GM12878 (cell line): ENCODE measurements at regions not wholly inside any gene's neighbourhood (a gene's known extent, or its start where the extent isn't known, plus 50 kb on each side); places are given as distances from the start of the nearest gene placed in this dataset.

Source experiments
- ATF2 ChIP-seq: IDR thresholded peaks from 2 replicates; pipeline ENCODE4 v1.6.1; 2012; ENCODE audit warnings: low read length, inconsistent platforms
- ATF7 ChIP-seq: fragments of 450-650 bp; IDR thresholded peaks from 2 replicates; pipeline ENCODE4 v1.6.1; 2016; ENCODE audit warnings: low read depth, mild to moderate bottlenecking
- BMI1 ChIP-seq: fragments of 450-650 bp; IDR thresholded peaks from 2 replicates; pipeline ENCODE4 v1.6.1; 2016; ENCODE audit warnings: mild to moderate bottlenecking, moderate library complexity, borderline replicate concordance
- DPF2 ChIP-seq: fragments of 450-650 bp; IDR thresholded peaks from 2 replicates; pipeline ENCODE4 v1.6.1; 2017; ENCODE audit warnings: mild to moderate bottlenecking
- EED ChIP-seq: sonication (generic); IDR thresholded peaks from 2 replicates; pipeline ENCODE4 v1.6.1; 2016; ENCODE audit warnings: antibody characterized with exemption, low read depth
- EP300 ChIP-seq, 2 experiments: fragments of 150-350 bp in 1 of 2; IDR thresholded peaks; 2 replicates each; pipeline ENCODE4 v1.6.1; 2011 to 2012; ENCODE audit warnings: low read depth in 2 of 2, low read length in 2 of 2, borderline replicate concordance in 1 of 2, improper control_type of control experiment in 1 of 2, inconsistent platforms in 1 of 2; ENCODE audit not compliant: control insufficient read depth in 1 of 2
- HDGF ChIP-seq: fragments of 450-650 bp; IDR thresholded peaks from 2 replicates; pipeline ENCODE4 v1.6.1; 2016; ENCODE audit warnings: antibody characterized with exemption
- IKZF2 ChIP-seq, 2 experiments: fragments of 450-650 bp; IDR thresholded peaks; 2 replicates each; pipeline ENCODE4 v1.6.1; 2017; ENCODE audit warnings: mild to moderate bottlenecking in 2 of 2, moderate library complexity in 2 of 2
- MTA2 ChIP-seq: fragments of 450-650 bp; IDR thresholded peaks from 2 replicates; pipeline ENCODE4 v1.6.1; 2016; ENCODE audit warnings: low read depth, mild to moderate bottlenecking, moderate library complexity
- NFYB ChIP-seq: IDR thresholded peaks from 2 replicates; pipeline ENCODE4 v1.6.1; 2011; ENCODE audit warnings: low read depth, mild to moderate bottlenecking, low read length, improper control_type of control experiment, moderate library complexity; ENCODE audit not compliant: insufficient read depth
- NKRF ChIP-seq: fragments of 450-650 bp; conservative IDR thresholded peaks from 2 replicates; pipeline ENCODE4 v1.6.1; 2017; ENCODE audit warnings: mild to moderate bottlenecking, moderate library complexity
- NR2F1 ChIP-seq: fragments of 450-650 bp; conservative IDR thresholded peaks from 2 replicates; pipeline ENCODE4 v1.6.1; 2017; ENCODE audit warnings: mild to moderate bottlenecking
- RELB ChIP-seq: fragments of 450-650 bp; IDR thresholded peaks from 2 replicates; pipeline ENCODE4 v1.6.1; 2017; ENCODE audit warnings: low read depth, mild to moderate bottlenecking, moderate library complexity
- TAF1 ChIP-seq: IDR thresholded peaks from 2 replicates; pipeline ENCODE4 v1.6.1; 2011; ENCODE audit warnings: mild to moderate bottlenecking, low read depth, low read length, borderline replicate concordance
- TARDBP ChIP-seq: IDR thresholded peaks from 2 replicates; pipeline ENCODE4 v1.6.1; 2016; ENCODE audit warnings: borderline replicate concordance
- ZBED1 ChIP-seq: IDR thresholded peaks from 2 replicates; pipeline ENCODE4 v1.6.1; 2016; ENCODE audit warnings: borderline replicate concordance
- TF ChIP-seq, protein P1 (sequence below): IDR thresholded peaks from 2 replicates; pipeline ENCODE4 v1.6.1; 2011; ENCODE audit warnings: mild to moderate bottlenecking, low read depth, low read length, moderate library complexity; ENCODE audit not compliant: insufficient replicate concordance

- TF ChIP-seq MTA2: peak; percentile 90
- peak; percentile 49; the same call in 1 of the 2 replicates for TF ChIP-seq BMI1
- TF ChIP-seq HDGF: no peak
- peak; percentile 64 for TF ChIP-seq ATF7
- TF ChIP-seq ATF2: peak; percentile 66
- peak; percentile 74 to 88 for TF ChIP-seq IKZF2 (IDR thresholded peaks at IDR 0.05)
- TF ChIP-seq DPF2: peak; percentile 62
- TF ChIP-seq EP300 (IDR thresholded peaks at IDR 0.05; ENCODE audit: borderline replicate concordance in 1 of 2, control insufficient read depth in 1 of 2, low read depth in 2 of 2, low read length in 2 of 2): peak in 1 of 2 experiments; percentile 75; a peak in 1 of 4 replicates
- no peak for TF ChIP-seq TARDBP
- TF ChIP-seq, protein P1, sequence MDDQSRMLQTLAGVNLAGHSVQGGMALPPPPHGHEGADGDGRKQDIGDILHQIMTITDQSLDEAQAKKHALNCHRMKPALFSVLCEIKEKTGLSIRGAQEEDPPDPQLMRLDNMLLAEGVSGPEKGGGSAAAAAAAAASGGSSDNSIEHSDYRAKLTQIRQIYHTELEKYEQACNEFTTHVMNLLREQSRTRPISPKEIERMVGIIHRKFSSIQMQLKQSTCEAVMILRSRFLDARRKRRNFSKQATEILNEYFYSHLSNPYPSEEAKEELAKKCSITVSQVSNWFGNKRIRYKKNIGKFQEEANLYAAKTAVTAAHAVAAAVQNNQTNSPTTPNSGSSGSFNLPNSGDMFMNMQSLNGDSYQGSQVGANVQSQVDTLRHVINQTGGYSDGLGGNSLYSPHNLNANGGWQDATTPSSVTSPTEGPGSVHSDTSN: peak; percentile 25
- peak; percentile 29; the same call in 1 of the 2 replicates for TF ChIP-seq EED
- TF ChIP-seq TAF1: no peak
- no peak for TF ChIP-seq NFYB
- no peak for TF ChIP-seq NKRF
- TF ChIP-seq RELB: peak; percentile 59; the same call in 1 of the 2 replicates
- TF ChIP-seq ZBED1: peak; percentile 66
- TF ChIP-seq NR2F1: peak; percentile 71
Observed at GRCh38 chr6:126182650-126183311, 157.1 kb upstream of the CENPW start (continued).
